ENCODE measurements at regions not wholly inside any gene's neighbourhood (a gene's known extent, or its start where the extent isn't known, plus 50 kb on each side); places are given as distances from the start of the nearest gene placed in this dataset.

DNA sequence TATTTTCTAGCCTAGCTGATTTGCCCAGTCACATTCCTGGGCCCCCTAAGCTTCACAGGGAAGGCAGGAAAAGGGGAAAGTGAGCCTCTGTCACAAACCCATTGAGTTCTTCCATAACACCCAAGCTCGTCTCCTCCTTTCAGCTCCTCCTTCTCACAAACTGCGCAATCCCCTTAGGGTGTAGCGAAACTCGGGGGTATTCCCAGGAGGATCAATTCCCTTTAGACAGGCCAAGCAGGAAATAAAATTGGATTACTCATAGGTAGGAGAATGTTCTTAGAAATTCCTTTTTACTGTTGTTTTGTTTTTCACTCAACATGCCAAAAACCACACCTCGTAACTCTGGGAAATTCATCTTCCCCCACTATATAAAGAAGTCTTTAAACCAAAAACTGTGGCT, 139.3 kb downstream of the IRS2 start:
- no peak for TF ChIP-seq SMC3 (IDR thresholded peaks at IDR 0.05; ENCODE audit: borderline replicate concordance, low read length)
- TF ChIP-seq HDAC6 (IDR thresholded peaks at IDR 0.05; ENCODE audit: unreplicated experiment), result no peak
- no peak for TF ChIP-seq POLR2AphosphoS5 (IDR thresholded peaks at IDR 0.05; ENCODE audit: low read length)
- TF ChIP-seq CTCF (IDR thresholded peaks at IDR 0.05 in 2 of 3, conservative IDR thresholded peaks at IDR 0.05 in 1 of 3; ENCODE audit: control insufficient read depth in 2 of 3, extremely low read depth in 1 of 3, insufficient read depth in 1 of 3, low read depth in 3 of 3, low read length in 3 of 3), result no peak
- no peak for TF ChIP-seq MXI1 (IDR thresholded peaks at IDR 0.05; ENCODE audit: low read depth, low read length)
- no peak for TF ChIP-seq GABPA (IDR thresholded peaks at IDR 0.05; ENCODE audit: low read depth)
- TF ChIP-seq, protein P1, sequence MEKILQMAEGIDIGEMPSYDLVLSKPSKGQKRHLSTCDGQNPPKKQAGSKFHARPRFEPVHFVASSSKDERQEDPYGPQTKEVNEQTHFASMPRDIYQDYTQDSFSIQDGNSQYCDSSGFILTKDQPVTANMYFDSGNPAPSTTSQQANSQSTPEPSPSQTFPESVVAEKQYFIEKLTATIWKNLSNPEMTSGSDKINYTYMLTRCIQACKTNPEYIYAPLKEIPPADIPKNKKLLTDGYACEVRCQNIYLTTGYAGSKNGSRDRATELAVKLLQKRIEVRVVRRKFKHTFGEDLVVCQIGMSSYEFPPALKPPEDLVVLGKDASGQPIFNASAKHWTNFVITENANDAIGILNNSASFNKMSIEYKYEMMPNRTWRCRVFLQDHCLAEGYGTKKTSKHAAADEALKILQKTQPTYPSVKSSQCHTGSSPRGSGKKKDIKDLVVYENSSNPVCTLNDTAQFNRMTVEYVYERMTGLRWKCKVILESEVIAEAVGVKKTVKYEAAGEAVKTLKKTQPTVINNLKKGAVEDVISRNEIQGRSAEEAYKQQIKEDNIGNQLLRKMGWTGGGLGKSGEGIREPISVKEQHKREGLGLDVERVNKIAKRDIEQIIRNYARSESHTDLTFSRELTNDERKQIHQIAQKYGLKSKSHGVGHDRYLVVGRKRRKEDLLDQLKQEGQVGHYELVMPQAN (conservative IDR thresholded peaks at IDR 0.05), result no peak
- TF ChIP-seq RFX5 (IDR thresholded peaks at IDR 0.05; ENCODE audit: low read depth, low read length), result no peak

Measured in GM12878 (cell line).